ENCODE measurements at regions not wholly inside any gene's neighbourhood (a gene's known extent, or its start where the extent isn't known, plus 50 kb on each side); places are given as distances from the start of the nearest gene placed in this dataset.

- Histone ChIP-seq H3K27ac (no peak overlapping the region), H3K27me3 (replicated peaks) (no peaks in the 10 kb centered on the region), H3K36me3 (replicated peaks) (no peaks in the 10 kb centered on the region), H3K4me3 (ENCODE audit: low read depth, low read length) (no peak overlapping the region)
- no peak for DNase-seq
- in situ Hi-C loops (cut with HindIII; ENCODE audit: low pct_ligation_motif_present, low sequenced_read_pairs), result no loop called here
- TF ChIP-seq CTCF (IDR thresholded peaks at IDR 0.05; ENCODE audit: low read depth, low read length, missing control alignments), result no peak
Measured at GRCh38 chr2:13537771-13538349, 821.1 kb downstream of the TRIB2 start.

- Histone ChIP-seq H3K27me3 (replicated peaks) (no peaks in the 10 kb centered on the region), H3K27ac (no peak overlapping the region), H3K4me3 (ENCODE audit: low read depth, low read length) (no peak overlapping the region), H3K36me3 (replicated peaks) (no peaks in the 10 kb centered on the region)
- no peak for DNase-seq
- in situ Hi-C loops (cut with HindIII; ENCODE audit: low pct_ligation_motif_present, low sequenced_read_pairs), result no loop called here
- TF ChIP-seq CTCF (IDR thresholded peaks at IDR 0.05; ENCODE audit: low read depth, low read length, missing control alignments), result no peak
Measured at GRCh38 chr2:13539296-13539695, 822.6 kb downstream of the TRIB2 start.

- Histone ChIP-seq H3K27ac (no peak overlapping the region), H3K4me3 (ENCODE audit: low read depth, low read length) (no peak overlapping the region), H3K36me3 (replicated peaks) (no peaks in the 10 kb centered on the region), H3K27me3 (replicated peaks) (no peaks in the 10 kb centered on the region)
- DNase-seq, result no peak
- in situ Hi-C loops (cut with HindIII; ENCODE audit: low pct_ligation_motif_present, low sequenced_read_pairs), result no loop called here
- no peak for TF ChIP-seq CTCF (IDR thresholded peaks at IDR 0.05; ENCODE audit: low read depth, low read length, missing control alignments)
Measured at GRCh38 chr2:13542061-13542460, 825.3 kb downstream of the TRIB2 start.

- TF ChIP-seq CTCF (IDR thresholded peaks at IDR 0.05; ENCODE audit: low read depth, low read length, missing control alignments), result no peak
- DNase-seq, result no peak
- Histone ChIP-seq H3K27ac (no peak overlapping the region), H3K27me3 (replicated peaks) (no peaks in the 10 kb centered on the region), H3K36me3 (replicated peaks) (no peaks in the 10 kb centered on the region), H3K4me3 (ENCODE audit: low read depth, low read length) (no peak overlapping the region)
- in situ Hi-C loops (cut with HindIII; ENCODE audit: low pct_ligation_motif_present, low sequenced_read_pairs), result no loop called here
Measured at GRCh38 chr2:13542642-13543041, 825.9 kb downstream of the TRIB2 start.

GRCh38 chr2:13543550-13543949 lies 826.8 kb downstream of the TRIB2 start:
- H3K4me3 ChIP-seq (ENCODE audit: low read depth, low read length), result no peak overlapping the region
- TF ChIP-seq CTCF (IDR thresholded peaks at IDR 0.05; ENCODE audit: low read depth, low read length, missing control alignments), result no peak
- in situ Hi-C loops (cut with HindIII; ENCODE audit: low pct_ligation_motif_present, low sequenced_read_pairs), result no loop called here
- no peaks in the 10 kb centered on the region for H3K27me3 ChIP-seq (replicated peaks)
- no peaks in the 10 kb centered on the region for H3K36me3 ChIP-seq (replicated peaks)
- H3K27ac ChIP-seq, result no peak overlapping the region
- no peak for DNase-seq

- in situ Hi-C loops (cut with HindIII; ENCODE audit: low pct_ligation_motif_present, low sequenced_read_pairs), result no loop called here
- TF ChIP-seq CTCF (IDR thresholded peaks at IDR 0.05; ENCODE audit: low read depth, low read length, missing control alignments), result no peak
- Histone ChIP-seq H3K36me3 (replicated peaks) (no peaks in the 10 kb centered on the region), H3K27me3 (replicated peaks) (no peaks in the 10 kb centered on the region), H3K27ac (no peak overlapping the region), H3K4me3 (ENCODE audit: low read depth, low read length) (no peak overlapping the region)
- DNase-seq, result no peak
Measured at GRCh38 chr2:13545320-13545719, 828.6 kb downstream of the TRIB2 start.

Data from brain microvascular endothelial cell (primary cell).